ENCODE measurements at regions not wholly inside any gene's neighbourhood (a gene's known extent, or its start where the extent isn't known, plus 50 kb on each side); places are given as distances from the start of the nearest gene placed in this dataset.
"Not testable (repeated sequence)": the region's sequence is repeated elsewhere in the genome, so short reads cannot be mapped to it uniquely, and the experiment has no call there.

DNA sequence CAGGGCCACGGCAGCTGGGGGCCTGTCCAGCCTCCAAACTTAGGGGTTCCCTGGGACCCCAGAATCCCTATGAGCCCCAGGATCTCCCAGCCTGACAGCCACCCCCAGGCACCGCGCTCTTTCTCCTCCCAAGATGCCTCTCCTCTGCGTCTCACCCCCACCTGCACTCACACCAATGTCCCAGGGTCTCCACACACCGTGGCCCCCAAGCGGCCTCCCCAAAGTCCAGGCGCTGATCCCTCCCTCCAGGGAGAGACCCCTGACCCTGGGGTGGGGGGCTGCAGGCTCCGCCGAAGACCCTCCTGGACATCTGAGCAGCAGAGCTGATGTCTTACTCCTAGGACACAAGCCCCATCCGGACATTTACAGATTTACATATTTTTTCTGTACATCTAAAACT is 123.2 kb upstream of the ZNF469 start:
- H2AFZ ChIP-seq (ENCODE audit: insufficient read depth, low read depth, low read length, poor library complexity, severe bottlenecking); H3K4me1 ChIP-seq (ENCODE audit: control insufficient read depth in 2 of 2, insufficient read depth in 2 of 2, low read length in 2 of 2); H3K9ac ChIP-seq (ENCODE audit: low read length); H3K27me3 ChIP-seq (replicated peaks in 1 of 4; ENCODE audit: control extremely low read depth in 1 of 4, control insufficient read depth in 3 of 4, insufficient read depth in 4 of 4, low read length in 3 of 4); ATAC-seq (ENCODE audit: low read depth); POLR2A ChIA-PET; H3K9me3 ChIP-seq (ENCODE audit: control extremely low read depth in 1 of 3, control insufficient read depth in 2 of 3, insufficient read depth in 1 of 3, low read length in 2 of 3); H3K79me2 ChIP-seq (ENCODE audit: control insufficient read depth, insufficient read depth, low read length); H3K9me3 Mint-ChIP-seq (ENCODE audit: insufficient read depth); intact Hi-C loops (cut with micrococcal nuclease); H3K4me3 ChIP-seq (ENCODE audit: control extremely low read depth in 1 of 5, extremely low read depth in 1 of 5, insufficient read depth in 1 of 5, low read depth in 2 of 5, low read length in 4 of 5); DNase-seq; H3K4me3 Mint-ChIP-seq; H4K20me1 ChIP-seq (ENCODE audit: control insufficient read depth, insufficient read depth, low read length, poor library complexity, severe bottlenecking); H3K36me3 ChIP-seq (replicated peaks in 1 of 2; ENCODE audit: control extremely low read depth in 1 of 2, control insufficient read depth in 1 of 2, extremely low read depth in 1 of 2, insufficient read depth in 2 of 2, low read length in 1 of 2); H3K27ac ChIP-seq (ENCODE audit: low read length in 2 of 2); H3K4me2 ChIP-seq (replicated peaks; ENCODE audit: low read depth, low read length, poor library complexity, severe bottlenecking); CTCF ChIA-PET; H3K27ac Mint-ChIP-seq: not testable (repeated sequence)
- peaks cover 39% of the 10 kb centered on the region for H3K27me3 Mint-ChIP-seq
- peaks cover 12% of the 10 kb centered on the region for H3K4me1 Mint-ChIP-seq
- 76% methylated on average over 7 of the region's 10 CpGs for WGBS (ENCODE audit: insufficient coverage)

DNA sequence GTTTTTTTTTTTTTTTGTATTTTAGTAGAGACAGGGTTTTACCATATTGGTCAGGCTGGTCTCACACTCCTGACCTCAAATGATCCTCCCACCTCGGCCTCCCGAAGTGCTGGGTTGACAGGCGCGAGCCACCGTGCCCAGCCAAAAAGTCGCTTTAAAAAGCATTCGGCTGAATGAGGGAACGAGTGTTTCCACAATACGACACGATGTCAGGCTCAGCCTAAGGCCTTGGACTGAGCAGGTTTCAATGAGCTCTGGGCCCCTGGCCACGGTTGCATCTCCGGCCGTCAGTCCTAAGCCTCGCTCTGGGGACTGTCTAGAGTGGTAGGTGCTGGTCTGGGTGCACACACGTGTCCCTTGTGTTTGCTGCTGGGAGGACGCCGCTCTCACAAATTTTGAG is 122.6 kb upstream of the ZNF469 start:
- H3K27me3 Mint-ChIP-seq, result peaks cover 35% of the 10 kb centered on the region

DNA sequence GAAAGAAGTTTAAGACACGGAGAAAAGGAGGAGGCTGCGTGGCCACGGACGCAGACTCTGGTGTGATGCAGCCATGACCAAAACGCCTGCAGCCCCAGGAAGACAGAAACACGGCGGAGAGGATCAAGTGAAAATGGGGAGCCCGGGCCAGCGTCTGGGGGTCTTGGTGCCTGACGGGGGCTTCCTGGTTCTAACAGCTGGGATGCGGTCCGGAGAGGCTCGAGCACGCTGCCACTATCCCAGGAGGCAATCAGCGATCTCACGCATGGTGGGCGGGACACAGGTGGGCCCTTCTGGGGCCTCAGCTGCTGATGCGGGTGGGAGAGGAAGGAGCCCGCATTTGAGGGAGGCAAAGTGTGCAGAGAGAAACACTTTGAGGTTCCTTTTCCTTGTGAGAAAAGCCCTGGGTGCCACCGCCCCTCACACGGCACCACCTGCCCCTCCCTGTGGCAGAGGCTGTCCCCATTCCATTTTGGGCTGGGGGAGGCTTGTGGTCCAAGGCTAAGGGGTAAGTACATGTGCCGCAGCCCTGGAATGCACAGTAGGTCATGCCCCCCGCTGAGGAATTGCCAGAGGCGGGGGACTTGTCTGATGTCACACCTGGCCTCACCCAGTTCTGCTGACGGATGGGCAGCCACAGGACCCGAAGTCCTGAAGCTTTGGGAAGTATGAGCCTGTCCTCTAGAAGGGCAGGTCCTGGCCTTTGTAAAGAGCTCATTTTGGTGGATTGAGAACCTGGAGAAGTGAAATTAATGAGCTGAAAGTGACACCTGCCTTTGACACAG is 121.7 kb upstream of the ZNF469 start:
- H3K9me3 ChIP-seq (ENCODE audit: control extremely low read depth in 1 of 3, control insufficient read depth in 2 of 3, insufficient read depth in 1 of 3, low read length in 2 of 3); CTCF ChIA-PET; intact Hi-C loops (cut with micrococcal nuclease); H3K27ac ChIP-seq (ENCODE audit: low read length in 2 of 2); POLR2A ChIA-PET; H3K4me3 ChIP-seq (ENCODE audit: control extremely low read depth in 1 of 5, extremely low read depth in 1 of 5, insufficient read depth in 1 of 5, low read depth in 2 of 5, low read length in 4 of 5); H3K4me1 ChIP-seq (ENCODE audit: control insufficient read depth in 2 of 2, insufficient read depth in 2 of 2, low read length in 2 of 2); H4K20me1 ChIP-seq (ENCODE audit: control insufficient read depth, insufficient read depth, low read length, poor library complexity, severe bottlenecking); H3K4me3 Mint-ChIP-seq; H3K79me2 ChIP-seq (ENCODE audit: control insufficient read depth, insufficient read depth, low read length); H3K9ac ChIP-seq (ENCODE audit: low read length); H2AFZ ChIP-seq (ENCODE audit: insufficient read depth, low read depth, low read length, poor library complexity, severe bottlenecking); H3K36me3 ChIP-seq (replicated peaks in 1 of 2; ENCODE audit: control extremely low read depth in 1 of 2, control insufficient read depth in 1 of 2, extremely low read depth in 1 of 2, insufficient read depth in 2 of 2, low read length in 1 of 2); H3K9me3 Mint-ChIP-seq (ENCODE audit: insufficient read depth); H3K27ac Mint-ChIP-seq; DNase-seq; ATAC-seq (ENCODE audit: low read depth); H3K4me2 ChIP-seq (replicated peaks; ENCODE audit: low read depth, low read length, poor library complexity, severe bottlenecking): not testable (repeated sequence)
- Mint-ChIP-seq H3K27me3 (peaks cover 26% of the 10 kb centered on the region), H3K4me1 (peaks cover 17% of the 10 kb centered on the region)
- 88% methylated on average over 22 of the region's 26 CpGs for WGBS (ENCODE audit: insufficient coverage)
- peaks cover 0 to 15% (median 0%) of the 10 kb centered on the region in 4 experiments for H3K27me3 ChIP-seq (replicated peaks in 1 of 4; ENCODE audit: control extremely low read depth in 1 of 4, control insufficient read depth in 3 of 4, insufficient read depth in 4 of 4, low read length in 3 of 4)

More for the DNA sequence above, 122.6 kb upstream of the ZNF469 start:
- H3K27ac ChIP-seq (ENCODE audit: low read length in 2 of 2); H3K4me3 ChIP-seq (ENCODE audit: control extremely low read depth in 1 of 5, extremely low read depth in 1 of 5, insufficient read depth in 1 of 5, low read depth in 2 of 5, low read length in 4 of 5); DNase-seq; H3K79me2 ChIP-seq (ENCODE audit: control insufficient read depth, insufficient read depth, low read length); H4K20me1 ChIP-seq (ENCODE audit: control insufficient read depth, insufficient read depth, low read length, poor library complexity, severe bottlenecking); H3K4me2 ChIP-seq (replicated peaks; ENCODE audit: low read depth, low read length, poor library complexity, severe bottlenecking); H2AFZ ChIP-seq (ENCODE audit: insufficient read depth, low read depth, low read length, poor library complexity, severe bottlenecking); H3K4me3 Mint-ChIP-seq; H3K9ac ChIP-seq (ENCODE audit: low read length); H3K27ac Mint-ChIP-seq; H3K36me3 ChIP-seq (replicated peaks in 1 of 2; ENCODE audit: control extremely low read depth in 1 of 2, control insufficient read depth in 1 of 2, extremely low read depth in 1 of 2, insufficient read depth in 2 of 2, low read length in 1 of 2); ATAC-seq (ENCODE audit: low read depth); H3K9me3 Mint-ChIP-seq (ENCODE audit: insufficient read depth); intact Hi-C loops (cut with micrococcal nuclease); H3K4me1 ChIP-seq (ENCODE audit: control insufficient read depth in 2 of 2, insufficient read depth in 2 of 2, low read length in 2 of 2); POLR2A ChIA-PET; H3K9me3 ChIP-seq (ENCODE audit: control extremely low read depth in 1 of 3, control insufficient read depth in 2 of 3, insufficient read depth in 1 of 3, low read length in 2 of 3); CTCF ChIA-PET: not testable (repeated sequence)
- H3K4me1 Mint-ChIP-seq, result peaks cover 16% of the 10 kb centered on the region
- 98% methylated on average over 8 of the region's 17 CpGs for WGBS (ENCODE audit: insufficient coverage)
- peaks cover 0 to 12% (median 0%) of the 10 kb centered on the region in 4 experiments for H3K27me3 ChIP-seq (replicated peaks in 1 of 4; ENCODE audit: control extremely low read depth in 1 of 4, control insufficient read depth in 3 of 4, insufficient read depth in 4 of 4, low read length in 3 of 4)

- CTCF ChIA-PET; H3K9me3 Mint-ChIP-seq (ENCODE audit: insufficient read depth); H2AFZ ChIP-seq (ENCODE audit: insufficient read depth, low read depth, low read length, poor library complexity, severe bottlenecking); H3K27ac Mint-ChIP-seq; H4K20me1 ChIP-seq (ENCODE audit: control insufficient read depth, insufficient read depth, low read length, poor library complexity, severe bottlenecking); POLR2A ChIA-PET; H3K27ac ChIP-seq (ENCODE audit: low read length in 2 of 2); H3K4me2 ChIP-seq (replicated peaks; ENCODE audit: low read depth, low read length, poor library complexity, severe bottlenecking); H3K4me3 ChIP-seq (ENCODE audit: control extremely low read depth in 1 of 5, extremely low read depth in 1 of 5, insufficient read depth in 1 of 5, low read depth in 2 of 5, low read length in 4 of 5); H3K36me3 ChIP-seq (replicated peaks in 1 of 2; ENCODE audit: control extremely low read depth in 1 of 2, control insufficient read depth in 1 of 2, extremely low read depth in 1 of 2, insufficient read depth in 2 of 2, low read length in 1 of 2); H3K9me3 ChIP-seq (ENCODE audit: control extremely low read depth in 1 of 3, control insufficient read depth in 2 of 3, insufficient read depth in 1 of 3, low read length in 2 of 3); H3K79me2 ChIP-seq (ENCODE audit: control insufficient read depth, insufficient read depth, low read length); H3K4me1 ChIP-seq (ENCODE audit: control insufficient read depth in 2 of 2, insufficient read depth in 2 of 2, low read length in 2 of 2); ATAC-seq (ENCODE audit: low read depth); H3K4me3 Mint-ChIP-seq; intact Hi-C loops (cut with micrococcal nuclease); H3K9ac ChIP-seq (ENCODE audit: low read length); DNase-seq: not testable (repeated sequence)
- peaks cover 17% of the 10 kb centered on the region for H3K4me1 Mint-ChIP-seq
- H3K27me3 ChIP-seq (replicated peaks in 1 of 4; ENCODE audit: control extremely low read depth in 1 of 4, control insufficient read depth in 3 of 4, insufficient read depth in 4 of 4, low read length in 3 of 4), result peaks cover 0 to 15% (median 0%) of the 10 kb centered on the region in 4 experiments
- peaks cover 31% of the 10 kb centered on the region for H3K27me3 Mint-ChIP-seq
- 87% methylated on average over 11 of the region's 18 CpGs for WGBS (ENCODE audit: insufficient coverage)
These were observed 120.7 kb upstream of the ZNF469 start for GRCh38 chr16:88261814-88262605.
